MM.1S (cell line): ENCODE measurements at regions not wholly inside any gene's neighbourhood (a gene's known extent, or its start where the extent isn't known, plus 50 kb on each side); places are given as distances from the start of the nearest gene placed in this dataset.

Source experiments
- CTCF ChIP-seq: fragments of 300-600 bp; sonication (generic); IDR thresholded peaks from 2 replicates; pipeline ENCODE4 v1.5.1; 2016; ENCODE audit warnings: antibody characterized with exemption, low read length, mixed read lengths
- EZH2 ChIP-seq: fragments of 300-600 bp; sonication (generic); optimal IDR thresholded peaks from 2 replicates; pipeline ENCODE3; 2017; ENCODE audit warnings: low read depth, mild to moderate bottlenecking, antibody characterized with exemption, low read length, mixed read lengths
- EZH2phosphoT487 ChIP-seq: fragments of 300-600 bp; sonication (generic); IDR thresholded peaks from 2 replicates; pipeline ENCODE4 v1.6.1; 2018; ENCODE audit warnings: antibody characterized with exemption, low read length

GRCh38 chr14:39593377-39593776, 161.1 kb upstream of the FBXO33 start:
- TF ChIP-seq CTCF (no peak), EZH2 (no peak), EZH2phosphoT487 (no peak)
